Stimulated activated naive CD8-positive, alpha-beta T cell treated with anti-CD3 and anti-CD28 coated beads, Interleukin-15, Interleukin-2, amounts not matched to agents 100 ng/mL and 50 ng/mL, for 24 hours (primary cell): ENCODE measurements at regions not wholly inside any gene's neighbourhood (a gene's known extent, or its start where the extent isn't known, plus 50 kb on each side); places are given as distances from the start of the nearest gene placed in this dataset.

Source experiments
- H3K27ac Mint-ChIP-seq: one replicate; pipeline ENCODE4 v1.8.0; 2021; ENCODE audit warnings: mild to moderate bottlenecking, mixed read lengths
- H3K27me3 Mint-ChIP-seq: one replicate; pipeline ENCODE4 v1.8.0; 2021; ENCODE audit warnings: mixed read lengths
- H3K36me3 Mint-ChIP-seq: one replicate; pipeline ENCODE4 v1.8.0; 2021; ENCODE audit warnings: low read depth, mixed read lengths
- H3K4me1 Mint-ChIP-seq: one replicate; pipeline ENCODE4 v1.8.0; 2021; ENCODE audit warnings: low read depth, mixed read lengths
- H3K4me3 Mint-ChIP-seq: one replicate; pipeline ENCODE4 v1.8.0; 2021; ENCODE audit warnings: mild to moderate bottlenecking, mixed read lengths
- H3K9me3 Mint-ChIP-seq: one replicate; pipeline ENCODE4 v1.8.0; 2021; ENCODE audit warnings: mixed read lengths

- Mint-ChIP-seq H3K9me3 (no peaks in the 10 kb centered on the region), H3K4me3 (no peak overlapping the region), H3K27me3 (no peaks in the 10 kb centered on the region), H3K27ac (no peak overlapping the region), H3K4me1 (no peaks in the 10 kb centered on the region), H3K36me3 (no peaks in the 10 kb centered on the region)
Measured at GRCh38 chr3:8095724-8096123, 405.9 kb upstream of the LMCD1 start.

GRCh38 chr3:8097690-8098089, 403.9 kb upstream of the LMCD1 start:
- no peaks in the 10 kb centered on the region for H3K9me3 Mint-ChIP-seq
- no peaks in the 10 kb centered on the region for H3K27me3 Mint-ChIP-seq
- H3K4me1 Mint-ChIP-seq: no peaks in the 10 kb centered on the region
- H3K27ac Mint-ChIP-seq: no peak overlapping the region
- H3K4me3 Mint-ChIP-seq: no peak overlapping the region
- H3K36me3 Mint-ChIP-seq: no peaks in the 10 kb centered on the region

- Mint-ChIP-seq H3K4me1 (no peaks in the 10 kb centered on the region), H3K27ac (no peak overlapping the region), H3K36me3 (no peaks in the 10 kb centered on the region), H3K27me3 (no peaks in the 10 kb centered on the region), H3K4me3 (no peak overlapping the region), H3K9me3 (no peaks in the 10 kb centered on the region)
Measured at GRCh38 chr3:8103954-8104353, 397.7 kb upstream of the LMCD1 start.

DNA sequence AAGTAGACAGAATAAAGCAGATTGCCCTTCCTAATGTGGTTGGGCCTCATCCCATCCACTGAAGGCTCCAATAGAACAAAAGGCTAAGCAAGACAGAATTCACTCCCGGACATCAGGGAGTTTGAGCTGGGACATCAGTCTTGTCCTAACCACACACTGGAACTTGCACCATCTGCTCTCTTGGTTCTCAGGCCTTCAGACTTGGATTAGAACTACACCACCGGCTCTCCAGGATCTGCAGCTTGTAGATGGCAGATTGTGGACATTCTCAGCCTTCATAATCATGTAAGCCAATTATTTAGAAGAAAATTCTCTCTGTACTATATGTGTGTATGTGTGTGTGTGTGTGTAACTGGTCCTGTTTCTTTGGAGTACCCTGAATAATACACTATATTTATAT, 394.7 kb upstream of the LMCD1 start:
- H3K4me3 Mint-ChIP-seq: no peak overlapping the region
- H3K36me3 Mint-ChIP-seq: no peaks in the 10 kb centered on the region
- no peak overlapping the region for H3K27ac Mint-ChIP-seq
- no peaks in the 10 kb centered on the region for H3K9me3 Mint-ChIP-seq
- H3K4me1 Mint-ChIP-seq: peaks cover 7% of the 10 kb centered on the region
- no peaks in the 10 kb centered on the region for H3K27me3 Mint-ChIP-seq

- Mint-ChIP-seq H3K27me3 (no peaks in the 10 kb centered on the region), H3K27ac (no peak overlapping the region), H3K36me3 (no peaks in the 10 kb centered on the region), H3K4me1 (peaks cover 7% of the 10 kb centered on the region), H3K4me3 (peak overlapping the region; percentile 65), H3K9me3 (no peaks in the 10 kb centered on the region)
Measured at GRCh38 chr3:8110966-8111798, 390.4 kb upstream of the LMCD1 start.

- H3K4me3 Mint-ChIP-seq: no peak overlapping the region
- H3K27ac Mint-ChIP-seq: no peak overlapping the region
- peaks cover 7% of the 10 kb centered on the region for H3K4me1 Mint-ChIP-seq
- H3K36me3 Mint-ChIP-seq: no peaks in the 10 kb centered on the region
- peaks cover 4% of the 10 kb centered on the region for H3K27me3 Mint-ChIP-seq
- H3K9me3 Mint-ChIP-seq: no peaks in the 10 kb centered on the region
Measured at GRCh38 chr3:8112587-8112986, 389.0 kb upstream of the LMCD1 start.

DNA sequence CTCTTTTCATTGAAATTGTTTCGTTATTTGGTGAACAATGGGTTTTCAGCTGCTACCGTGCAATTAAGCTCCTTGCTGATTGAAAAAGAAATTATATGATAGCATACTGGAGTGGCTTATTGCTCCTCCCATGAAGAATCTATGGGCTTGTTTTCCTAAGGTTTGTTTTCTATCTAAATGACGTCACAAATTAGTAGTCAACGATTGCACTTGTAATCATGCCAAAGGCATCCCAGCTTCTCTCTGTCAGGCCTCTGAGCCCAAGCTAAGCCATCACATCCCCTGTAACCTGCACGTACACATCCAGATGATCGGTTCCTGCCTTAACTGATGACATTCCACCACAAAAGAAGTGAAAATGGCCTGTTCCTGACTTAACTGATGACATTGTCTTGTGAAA, 388.0 kb upstream of the LMCD1 start:
- no peak overlapping the region for H3K4me3 Mint-ChIP-seq
- H3K9me3 Mint-ChIP-seq: peaks cover 8% of the 10 kb centered on the region
- H3K36me3 Mint-ChIP-seq: no peaks in the 10 kb centered on the region
- H3K27ac Mint-ChIP-seq: no peak overlapping the region
- H3K4me1 Mint-ChIP-seq: peaks cover 7% of the 10 kb centered on the region
- H3K27me3 Mint-ChIP-seq: peaks cover 13% of the 10 kb centered on the region

- Mint-ChIP-seq H3K27ac (no peak overlapping the region), H3K27me3 (peaks cover 3% of the 10 kb centered on the region)
Measured at GRCh38 chr3:8128686-8129085, 372.9 kb upstream of the LMCD1 start.

DNA sequence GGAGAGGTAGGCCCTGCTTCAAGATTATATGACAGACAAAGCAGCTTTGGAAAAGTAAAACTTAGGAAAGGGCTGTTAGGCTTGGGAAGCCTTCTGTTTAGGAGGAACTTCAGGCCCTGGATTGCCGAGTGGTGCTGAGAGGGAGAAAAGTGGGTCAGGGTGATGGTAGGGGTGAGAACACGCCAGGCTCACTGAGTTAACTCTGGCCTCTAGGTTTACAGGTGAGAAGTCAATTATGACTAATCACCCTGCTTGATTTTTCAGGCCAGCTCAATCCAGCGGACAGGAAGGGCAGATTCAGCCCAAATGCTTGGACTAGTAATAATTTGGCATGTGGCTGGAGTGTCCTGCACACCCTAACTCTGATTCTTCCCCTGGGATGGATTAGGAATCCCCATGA, 365.1 kb upstream of the LMCD1 start:
- no peaks in the 10 kb centered on the region for H3K36me3 Mint-ChIP-seq
- peaks cover 4% of the 10 kb centered on the region for H3K27me3 Mint-ChIP-seq
- H3K4me3 Mint-ChIP-seq: no peak overlapping the region
- H3K27ac Mint-ChIP-seq: no peak overlapping the region
- H3K4me1 Mint-ChIP-seq: no peaks in the 10 kb centered on the region
- no peaks in the 10 kb centered on the region for H3K9me3 Mint-ChIP-seq

More at GRCh38 chr3:8128686-8129085, 372.9 kb upstream of the LMCD1 start:
- Mint-ChIP-seq H3K9me3 (no peaks in the 10 kb centered on the region), H3K4me3 (no peak overlapping the region), H3K36me3 (no peaks in the 10 kb centered on the region), H3K4me1 (no peaks in the 10 kb centered on the region)

DNA sequence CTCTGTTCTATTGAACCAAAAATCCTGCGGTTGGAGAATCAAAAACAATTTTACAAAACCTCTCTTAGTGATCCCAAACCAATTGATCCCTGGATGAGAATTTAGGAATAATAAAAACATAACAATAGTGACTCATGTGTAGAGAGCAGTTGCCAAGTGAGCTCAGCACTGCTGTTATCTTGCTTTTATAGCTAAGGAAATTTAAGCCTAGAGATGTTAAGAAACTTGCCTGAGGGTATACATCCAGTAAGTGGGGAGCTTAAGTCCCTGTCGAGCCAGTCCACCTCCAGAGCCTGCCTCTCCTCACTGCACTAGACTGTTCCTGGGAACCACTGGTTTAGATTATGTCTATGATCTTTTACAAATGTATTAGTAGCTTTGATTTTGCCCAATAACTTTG, 358.4 kb upstream of the LMCD1 start:
- no peaks in the 10 kb centered on the region for H3K36me3 Mint-ChIP-seq
- no peaks in the 10 kb centered on the region for H3K4me1 Mint-ChIP-seq
- no peak overlapping the region for H3K4me3 Mint-ChIP-seq
- no peak overlapping the region for H3K27ac Mint-ChIP-seq
- no peaks in the 10 kb centered on the region for H3K9me3 Mint-ChIP-seq
- H3K27me3 Mint-ChIP-seq: peaks cover 6% of the 10 kb centered on the region

DNA sequence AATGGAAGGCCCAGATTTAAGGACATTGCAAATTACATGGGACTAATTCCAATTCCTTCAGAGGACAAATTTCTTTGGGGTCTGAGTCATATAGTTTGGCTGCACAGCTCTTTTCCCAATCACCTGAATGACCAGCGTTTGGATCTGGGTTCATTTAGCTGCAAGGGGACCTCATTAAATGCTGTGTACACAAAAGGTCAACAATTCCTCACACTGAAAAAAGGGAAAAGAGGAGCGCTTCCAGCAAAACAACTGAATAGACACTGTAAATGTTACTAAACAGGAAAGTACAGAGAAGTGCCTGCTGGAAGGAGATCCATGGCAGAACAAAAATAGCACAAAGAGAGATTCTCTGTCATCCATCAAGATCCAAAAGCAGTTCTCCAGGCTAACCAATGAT, 356.0 kb upstream of the LMCD1 start:
- H3K27me3 Mint-ChIP-seq: peaks cover 6% of the 10 kb centered on the region
- no peaks in the 10 kb centered on the region for H3K4me1 Mint-ChIP-seq
- no peaks in the 10 kb centered on the region for H3K36me3 Mint-ChIP-seq
- no peak overlapping the region for H3K4me3 Mint-ChIP-seq
- H3K27ac Mint-ChIP-seq: no peak overlapping the region
- H3K9me3 Mint-ChIP-seq: no peaks in the 10 kb centered on the region

GRCh38 chr3:8147711-8148110, 353.9 kb upstream of the LMCD1 start:
- peaks cover 6% of the 10 kb centered on the region for H3K27me3 Mint-ChIP-seq
- H3K4me1 Mint-ChIP-seq: no peaks in the 10 kb centered on the region
- H3K9me3 Mint-ChIP-seq: no peaks in the 10 kb centered on the region
- no peak overlapping the region for H3K4me3 Mint-ChIP-seq
- no peaks in the 10 kb centered on the region for H3K36me3 Mint-ChIP-seq
- H3K27ac Mint-ChIP-seq: no peak overlapping the region

GRCh38 chr3:8152821-8153418, 348.7 kb upstream of the LMCD1 start:
- peaks cover 6% of the 10 kb centered on the region for H3K27me3 Mint-ChIP-seq

GRCh38 chr3:8153800-8154199, 347.8 kb upstream of the LMCD1 start:
- Mint-ChIP-seq H3K4me3 (no peak overlapping the region), H3K27me3 (peaks cover 6% of the 10 kb centered on the region), H3K36me3 (no peaks in the 10 kb centered on the region), H3K4me1 (no peaks in the 10 kb centered on the region), H3K27ac (no peak overlapping the region), H3K9me3 (no peaks in the 10 kb centered on the region)

More at GRCh38 chr3:8152821-8153418, 348.7 kb upstream of the LMCD1 start:
- H3K27ac Mint-ChIP-seq: no peak overlapping the region
- no peaks in the 10 kb centered on the region for H3K4me1 Mint-ChIP-seq
- no peaks in the 10 kb centered on the region for H3K9me3 Mint-ChIP-seq
- no peak overlapping the region for H3K4me3 Mint-ChIP-seq
- no peaks in the 10 kb centered on the region for H3K36me3 Mint-ChIP-seq

DNA sequence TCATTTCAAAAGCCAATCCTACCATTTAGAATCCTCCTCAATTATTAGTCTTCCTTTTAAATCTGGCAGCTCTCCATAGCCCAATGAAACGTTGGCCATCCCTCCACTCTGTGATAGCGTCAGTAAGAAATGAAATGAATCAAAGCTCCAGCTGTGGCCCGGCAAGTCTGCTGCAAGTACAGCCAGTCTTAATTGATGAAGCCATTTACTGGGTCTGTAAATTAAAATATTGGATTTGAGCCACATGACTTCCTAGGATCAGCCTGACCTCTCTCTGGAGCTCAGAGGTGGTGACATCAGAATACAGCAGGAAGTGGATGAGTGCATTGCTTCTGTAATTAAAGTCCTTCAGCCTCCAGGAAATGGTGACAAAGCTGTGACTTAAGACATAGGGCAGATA, 347.0 kb upstream of the LMCD1 start:
- no peaks in the 10 kb centered on the region for H3K4me1 Mint-ChIP-seq
- H3K36me3 Mint-ChIP-seq: no peaks in the 10 kb centered on the region
- H3K27ac Mint-ChIP-seq: no peak overlapping the region
- H3K27me3 Mint-ChIP-seq: peaks cover 6% of the 10 kb centered on the region
- no peaks in the 10 kb centered on the region for H3K9me3 Mint-ChIP-seq
- no peak overlapping the region for H3K4me3 Mint-ChIP-seq

DNA sequence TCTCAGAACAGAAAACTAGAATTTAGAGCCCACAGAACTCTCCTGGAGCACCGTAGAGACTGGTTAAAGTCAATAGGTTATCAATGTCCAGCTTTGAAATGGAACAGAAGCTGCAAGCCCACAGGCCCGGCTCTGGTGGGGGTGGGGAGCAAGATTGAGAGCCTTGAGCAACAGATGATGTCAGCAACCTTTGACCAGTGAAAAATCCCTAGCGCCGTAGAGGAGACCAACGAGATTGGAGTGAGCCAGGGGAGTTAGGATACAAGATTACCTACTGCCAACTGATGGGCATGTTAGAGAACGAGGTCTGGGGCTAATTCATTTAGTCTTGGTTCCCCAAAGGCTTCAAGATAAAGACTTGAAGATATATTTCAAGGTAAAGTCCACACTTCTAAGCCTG, 345.5 kb upstream of the LMCD1 start:
- no peaks in the 10 kb centered on the region for H3K4me1 Mint-ChIP-seq
- H3K4me3 Mint-ChIP-seq: no peak overlapping the region
- H3K36me3 Mint-ChIP-seq: no peaks in the 10 kb centered on the region
- H3K9me3 Mint-ChIP-seq: no peaks in the 10 kb centered on the region
- H3K27me3 Mint-ChIP-seq: peaks cover 6% of the 10 kb centered on the region
- H3K27ac Mint-ChIP-seq: no peak overlapping the region
